GM19372 (cell line): ENCODE measurements at regions not wholly inside any gene's neighbourhood (a gene's known extent, or its start where the extent isn't known, plus 50 kb on each side); places are given as distances from the start of the nearest gene placed in this dataset.

ENCODE experiments used
- ATAC-seq: cut with Tn5 transposase; IDR thresholded peaks from one replicate; pipeline ENCODE4 v1.9.1; 2021; ENCODE audit warnings: mild to moderate bottlenecking, low read depth, moderate library complexity; ENCODE audit not compliant: unreplicated experiment

DNA sequence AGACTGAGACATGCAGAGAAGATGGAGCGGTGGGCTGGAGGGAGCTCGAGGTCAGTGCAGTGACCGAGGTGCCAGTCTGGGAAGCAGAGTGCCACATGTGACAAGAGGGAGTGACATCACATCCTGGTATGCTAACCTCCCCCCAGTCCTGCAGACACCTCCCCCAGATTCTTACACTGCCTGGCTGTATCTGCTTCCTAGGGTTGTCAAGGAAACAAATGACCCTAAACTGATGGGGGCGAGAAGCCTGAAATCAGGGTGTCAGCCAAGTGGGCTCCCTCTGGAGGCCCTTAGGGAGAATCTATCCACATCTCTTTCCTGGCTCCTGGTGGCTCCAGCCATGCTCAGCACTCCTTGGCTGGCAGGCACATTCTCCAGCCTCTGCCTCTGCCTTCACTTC, 316.1 kb upstream of the ZMIZ1 start:
- no peak for ATAC-seq

- ATAC-seq = no peak
Measured at GRCh38 chr10:78754269-78755062, 314.3 kb upstream of the ZMIZ1 start.

DNA sequence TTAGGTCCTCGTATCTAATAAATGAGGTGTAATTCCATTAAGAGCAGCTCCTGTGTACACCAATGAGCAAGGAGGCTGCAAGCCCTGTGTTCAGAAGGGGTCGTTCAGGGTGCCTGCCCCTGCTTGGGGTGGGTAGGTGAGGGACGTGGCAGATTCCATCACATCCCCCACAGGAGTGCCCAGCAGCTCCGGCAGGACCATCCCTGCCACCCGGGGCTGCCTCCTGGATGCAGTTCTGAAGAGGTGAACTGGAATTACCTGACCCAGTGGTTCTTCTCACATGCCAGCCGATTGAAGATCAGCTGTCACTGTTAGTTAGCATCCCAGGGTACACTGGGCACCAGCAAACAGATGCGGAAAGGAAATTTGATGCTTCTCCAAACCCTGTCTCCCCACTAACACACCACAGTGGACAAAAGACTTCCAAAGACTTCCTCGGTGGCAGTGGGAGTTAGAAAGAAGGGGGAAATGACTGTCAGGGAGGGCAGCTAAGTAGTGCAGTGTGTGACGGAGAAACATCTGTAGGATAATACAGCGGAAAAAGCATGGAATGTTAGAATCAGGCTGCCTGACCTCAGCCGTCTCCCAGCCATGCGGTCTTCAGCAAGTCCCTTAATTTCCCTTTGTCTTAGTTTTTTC, 313.6 kb upstream of the ZMIZ1 start:
- ATAC-seq = no peak

- ATAC-seq = no peak
Measured at GRCh38 chr10:78755877-78756455, 312.8 kb upstream of the ZMIZ1 start.

DNA sequence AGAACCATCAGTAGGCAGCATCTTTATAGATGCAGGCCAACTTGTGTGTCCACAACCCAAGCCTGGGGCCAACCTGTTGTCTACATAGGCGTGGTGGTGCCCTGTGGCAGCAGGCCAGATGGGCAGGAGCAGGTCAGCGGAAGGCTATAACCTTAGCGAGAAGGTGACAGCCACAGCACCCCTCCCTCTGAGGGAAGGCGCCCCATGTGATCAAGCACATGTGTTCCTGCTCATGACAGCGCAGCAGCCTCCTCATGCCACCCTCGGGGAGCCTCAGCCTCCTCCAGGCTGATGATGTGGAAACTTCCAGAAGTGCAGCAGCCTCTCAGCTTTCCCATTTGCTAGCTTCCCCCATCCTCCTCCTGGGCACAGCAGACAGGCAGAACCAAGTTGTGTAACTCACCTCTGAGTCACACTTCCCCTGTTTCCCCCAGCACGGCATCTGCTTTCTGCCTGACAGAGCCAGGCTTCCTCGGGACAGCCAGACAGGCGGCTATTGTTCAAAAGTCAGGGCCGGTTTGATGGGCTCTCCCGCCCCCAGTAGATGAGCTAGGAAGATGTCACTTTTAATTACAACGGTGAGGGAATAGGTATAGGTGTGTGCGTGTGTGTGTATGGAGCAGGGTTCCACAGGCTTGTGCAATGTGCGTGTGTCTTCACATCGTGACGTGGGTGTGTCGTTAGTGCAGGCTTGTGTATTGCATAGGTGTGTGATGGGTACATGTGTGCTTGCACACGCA, 312.0 kb upstream of the ZMIZ1 start:
- no peak for ATAC-seq

DNA sequence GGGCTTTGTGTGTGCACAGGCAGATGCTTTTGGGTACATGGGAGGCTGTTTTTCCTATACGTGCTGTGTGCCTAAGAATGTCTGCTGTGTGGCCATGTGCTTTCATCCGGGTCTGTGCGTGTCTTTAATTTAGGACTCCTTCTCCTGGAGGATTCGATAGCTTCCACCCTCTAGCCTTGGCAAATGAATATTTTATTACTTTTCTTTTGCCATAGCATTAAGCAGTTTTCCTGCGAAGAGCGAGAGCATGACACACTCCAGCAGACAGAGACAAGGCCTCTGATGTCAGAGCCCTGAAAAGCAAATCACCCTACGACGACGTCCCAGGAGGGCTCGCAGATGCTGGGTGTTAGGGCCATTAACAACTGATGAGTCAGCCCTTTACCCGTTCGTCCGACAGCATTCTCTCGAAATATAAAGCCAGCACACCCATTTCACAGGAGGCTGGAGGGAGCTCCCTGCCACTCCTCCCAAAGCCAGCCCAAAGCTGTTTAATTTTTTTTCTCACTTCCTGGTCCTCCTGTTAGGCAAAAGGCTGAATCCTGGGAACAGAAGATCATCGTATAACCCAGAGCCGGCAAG, 311.3 kb upstream of the ZMIZ1 start:
- ATAC-seq = no peak

DNA sequence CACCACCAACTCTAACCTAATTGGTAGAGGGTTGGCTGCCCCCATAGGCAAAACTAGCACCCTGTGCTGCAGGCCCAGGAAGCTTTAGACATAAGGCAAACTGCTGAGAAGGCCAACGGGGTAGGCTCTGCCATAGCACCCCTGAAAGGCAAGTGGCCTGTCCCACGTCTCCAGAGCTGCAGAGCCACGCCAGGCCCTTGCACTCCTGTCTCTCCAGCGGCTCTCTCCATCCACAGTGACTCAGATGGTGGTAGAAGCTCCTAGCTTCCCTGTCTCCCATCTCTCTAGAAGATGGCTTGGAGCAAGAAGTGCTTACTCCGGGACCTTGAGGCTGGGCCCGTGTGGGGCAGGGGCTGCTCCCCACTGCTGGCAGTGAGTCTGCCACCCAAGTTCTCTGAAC, 310.6 kb upstream of the ZMIZ1 start:
- ATAC-seq = no peak

DNA sequence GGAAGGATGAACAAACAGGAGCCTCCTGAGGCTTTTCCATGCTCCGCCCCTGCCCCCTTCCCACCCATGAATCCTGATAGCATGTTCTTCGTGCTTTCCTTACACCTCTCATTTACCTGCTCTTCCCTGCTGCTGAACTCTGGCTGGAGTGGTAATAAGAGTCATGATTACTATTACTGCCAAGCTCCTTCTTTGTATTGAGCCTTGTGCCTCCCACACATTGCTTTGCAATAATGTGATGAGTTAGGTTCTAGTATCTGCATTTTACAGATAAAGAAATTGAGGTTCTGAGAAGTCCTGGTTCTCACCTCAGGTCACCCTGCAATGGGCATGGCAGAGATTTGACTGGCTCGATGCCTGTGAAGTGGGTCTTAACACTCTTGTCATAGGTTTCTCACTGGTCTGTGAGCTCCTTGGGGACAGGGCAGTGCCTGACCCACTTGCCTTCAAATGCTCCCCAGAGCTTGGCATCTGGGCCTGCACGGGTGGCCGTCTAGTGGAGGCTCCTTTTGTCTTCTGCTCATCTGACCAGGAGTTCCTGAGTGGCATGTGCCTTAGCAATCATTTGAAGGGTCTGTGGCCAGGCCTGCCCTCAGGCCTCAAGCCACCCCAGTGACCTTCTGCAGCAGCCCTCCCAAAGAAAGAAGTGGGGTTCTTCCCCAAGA, 309.2 kb upstream of the ZMIZ1 start:
- ATAC-seq = no peak

DNA sequence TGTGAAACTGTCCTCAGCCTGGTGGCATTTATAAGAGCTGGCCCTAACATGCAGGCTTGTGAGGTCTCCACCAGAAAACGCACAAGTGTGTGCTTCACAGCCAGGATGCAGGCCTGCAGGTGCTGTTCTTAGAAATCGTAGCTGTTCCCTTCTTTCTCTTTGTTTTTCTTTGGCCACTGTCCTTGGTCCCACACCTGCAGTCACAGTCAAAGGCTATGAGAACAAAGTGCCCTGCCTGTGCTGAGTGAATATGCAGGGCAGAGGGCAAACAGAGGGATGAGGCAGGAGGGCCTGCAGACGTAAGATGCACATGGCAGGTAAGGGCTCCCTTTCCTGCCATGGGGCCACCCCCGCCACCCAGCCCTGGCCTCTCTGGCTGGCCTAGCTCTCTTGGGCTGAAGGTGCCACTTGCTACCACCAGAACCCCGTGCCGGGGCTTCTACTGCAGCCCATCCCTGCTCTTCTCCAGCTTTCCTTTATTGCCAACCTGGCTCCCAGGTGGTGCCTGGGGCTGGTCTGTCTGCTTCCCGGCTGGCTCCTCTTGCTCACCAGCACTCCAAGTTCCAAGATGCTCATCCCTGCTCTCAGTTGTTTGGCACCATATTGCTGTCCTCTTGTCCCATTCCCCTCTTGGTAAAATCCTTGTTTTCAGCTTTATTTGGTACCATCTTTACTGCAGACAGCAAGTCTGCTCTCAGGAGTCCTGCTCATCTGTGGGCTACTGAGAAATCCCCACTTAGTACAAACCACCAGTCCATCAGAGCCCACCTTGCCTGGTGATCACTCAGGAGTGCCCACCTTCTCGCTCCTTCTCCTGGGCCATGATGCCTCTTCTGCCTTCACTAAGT, 308.1 kb upstream of the ZMIZ1 start:
- no peak for ATAC-seq

DNA sequence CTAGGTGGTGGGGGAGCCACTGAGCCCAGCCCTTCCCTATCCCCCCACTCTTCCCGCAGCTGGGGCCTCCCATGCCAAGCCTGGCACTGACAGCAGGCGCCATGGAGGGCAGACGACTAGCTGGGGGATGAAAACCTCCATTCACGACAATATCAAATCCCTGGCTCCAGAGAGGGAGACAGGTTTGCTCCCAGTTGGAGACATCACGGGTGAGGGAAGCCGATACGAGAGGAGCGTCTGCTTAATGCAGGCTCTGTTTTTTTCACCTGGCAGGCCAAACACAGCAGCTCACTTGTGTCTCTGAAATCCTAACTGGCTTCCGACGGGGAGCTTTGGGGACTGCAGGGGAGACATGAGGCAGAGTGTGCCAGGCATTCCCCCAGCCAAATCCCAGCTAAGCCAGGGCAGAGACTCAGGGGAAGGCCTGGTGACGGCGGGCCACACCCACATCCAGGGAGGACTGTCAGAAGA, 307.4 kb upstream of the ZMIZ1 start:
- no peak for ATAC-seq

- ATAC-seq = no peak
Measured at GRCh38 chr10:78762086-78762630, 306.6 kb upstream of the ZMIZ1 start.

DNA sequence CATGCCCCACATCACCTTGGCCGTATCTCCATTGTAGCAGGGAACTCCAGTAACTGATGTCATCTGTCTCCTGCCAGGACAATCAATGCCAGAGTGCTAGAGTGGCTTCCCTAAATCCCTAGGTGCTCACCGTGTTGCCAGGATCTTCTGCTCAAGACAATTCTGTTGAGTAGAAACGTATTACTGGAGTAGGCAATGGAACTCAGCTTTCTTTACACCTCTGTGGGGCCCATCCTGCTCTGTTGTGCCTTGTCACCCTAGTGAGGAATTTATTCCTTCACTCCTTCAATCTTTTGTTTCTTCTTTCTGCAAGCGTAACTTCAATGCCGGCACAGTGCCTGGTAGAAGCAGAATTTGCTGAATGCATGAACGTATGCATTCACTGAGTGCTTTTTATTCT, 305.5 kb upstream of the ZMIZ1 start:
- no peak for ATAC-seq

DNA sequence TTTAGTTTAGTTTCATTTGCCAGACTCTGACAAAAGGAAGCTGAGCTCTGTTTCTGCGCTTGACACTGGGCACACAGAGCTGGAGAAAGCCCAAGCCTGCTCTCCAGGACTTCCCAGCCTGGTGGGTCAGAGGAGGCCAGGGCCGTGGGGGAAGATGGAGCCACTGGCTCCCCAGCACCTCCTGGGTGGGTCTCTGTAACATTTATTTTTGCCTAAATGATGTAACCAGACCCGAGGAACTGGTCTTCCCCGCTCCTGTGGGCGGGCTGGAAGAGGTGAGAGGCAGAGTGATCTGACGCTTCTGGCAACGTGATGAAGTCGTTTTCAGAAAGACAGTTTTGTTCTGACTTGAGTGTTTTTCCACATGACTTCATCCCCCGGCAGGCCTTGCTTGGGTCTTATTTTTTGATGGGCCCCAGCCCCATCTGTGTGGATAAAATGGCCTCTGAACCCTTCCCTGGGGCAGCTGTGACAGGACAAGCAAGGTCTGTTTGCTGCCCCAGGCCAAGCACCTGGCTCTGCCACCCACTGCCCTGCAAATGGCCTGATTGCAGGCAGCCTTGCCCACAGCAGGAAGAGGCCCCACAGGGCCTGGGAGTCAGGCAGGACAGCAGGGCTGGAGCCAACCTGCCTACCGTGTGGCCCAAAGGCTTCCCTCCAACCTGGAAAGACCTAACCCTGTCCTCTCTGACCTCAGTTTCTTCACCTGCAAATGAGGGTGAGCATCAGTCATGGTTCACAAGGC, 304.9 kb upstream of the ZMIZ1 start:
- no peak for ATAC-seq

DNA sequence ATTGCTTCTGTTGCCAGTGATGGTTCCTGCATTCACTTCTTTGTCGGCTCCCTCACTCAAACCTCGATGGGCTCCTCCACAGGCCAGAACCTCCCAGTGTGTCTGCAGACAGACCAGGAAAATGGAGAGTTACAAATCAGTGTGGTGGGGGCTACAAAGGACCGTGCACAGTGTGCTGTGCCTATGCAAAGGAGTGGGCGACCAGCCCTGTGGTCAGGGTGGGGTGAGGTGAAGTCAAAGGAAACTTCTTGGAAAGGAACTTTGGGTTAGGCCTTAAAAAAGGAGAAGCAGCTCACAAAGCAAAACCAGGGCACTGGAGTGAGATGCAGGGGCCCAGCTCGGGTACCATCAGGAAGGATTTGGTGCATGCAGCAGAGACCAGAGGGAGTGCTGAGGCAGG, 304.3 kb upstream of the ZMIZ1 start:
- no peak for ATAC-seq

DNA sequence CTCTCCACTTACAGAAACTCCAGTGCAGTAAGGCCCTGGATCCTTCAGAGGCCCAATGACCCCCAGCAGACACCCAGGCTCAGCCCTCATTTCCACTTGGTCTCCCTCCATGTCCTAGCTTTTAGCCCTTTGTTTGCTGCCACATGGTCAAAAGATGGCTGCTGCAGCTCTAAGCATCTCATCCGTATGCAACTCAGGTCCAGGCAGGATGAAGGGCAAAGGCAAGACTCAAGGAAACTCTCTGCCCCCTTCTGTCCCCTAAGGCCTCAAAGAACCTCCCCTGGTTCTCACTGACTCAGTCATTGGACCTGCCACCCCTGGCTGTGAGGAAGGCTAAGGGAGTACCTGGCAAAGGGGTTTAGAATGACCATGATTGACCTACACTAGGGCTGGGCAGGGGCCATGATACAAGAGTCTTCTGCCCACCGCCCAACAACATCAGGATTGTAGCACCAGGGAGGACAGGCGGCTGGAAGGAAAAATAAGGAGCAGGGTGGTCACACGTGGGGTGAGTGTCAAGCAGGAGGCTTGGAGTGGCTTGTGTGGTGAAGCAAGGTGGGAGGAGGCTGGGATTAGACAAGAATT, 303.8 kb upstream of the ZMIZ1 start:
- ATAC-seq = no peak

DNA sequence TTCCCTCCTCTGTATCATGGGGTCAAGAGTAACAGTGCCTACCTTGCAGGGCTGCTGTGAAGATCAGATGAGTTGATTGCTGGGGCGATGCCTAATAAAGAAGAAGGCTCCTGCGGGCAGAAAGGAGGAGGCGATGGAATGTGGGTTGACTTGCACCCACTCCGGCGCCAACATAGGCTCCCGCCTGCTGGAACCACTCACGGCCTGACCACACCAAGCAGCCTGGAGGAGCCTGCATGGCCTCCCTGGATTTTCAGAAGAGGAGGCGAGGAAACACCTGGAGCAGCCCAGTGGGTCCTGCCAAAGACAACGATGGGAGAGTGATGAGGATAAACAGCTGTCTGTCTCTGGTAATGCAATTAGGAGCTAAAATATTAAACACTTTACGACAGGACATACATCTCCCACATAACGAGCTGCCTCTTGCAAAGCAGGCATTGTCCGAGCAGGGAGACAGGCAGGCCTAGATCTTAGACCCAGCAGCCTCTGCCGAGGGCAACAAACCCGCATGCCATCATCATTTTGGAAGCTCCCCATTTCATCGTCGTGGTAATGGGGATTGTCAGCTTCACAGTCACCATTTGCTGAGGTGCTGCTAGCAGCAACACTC, 302.9 kb upstream of the ZMIZ1 start:
- no peak for ATAC-seq

DNA sequence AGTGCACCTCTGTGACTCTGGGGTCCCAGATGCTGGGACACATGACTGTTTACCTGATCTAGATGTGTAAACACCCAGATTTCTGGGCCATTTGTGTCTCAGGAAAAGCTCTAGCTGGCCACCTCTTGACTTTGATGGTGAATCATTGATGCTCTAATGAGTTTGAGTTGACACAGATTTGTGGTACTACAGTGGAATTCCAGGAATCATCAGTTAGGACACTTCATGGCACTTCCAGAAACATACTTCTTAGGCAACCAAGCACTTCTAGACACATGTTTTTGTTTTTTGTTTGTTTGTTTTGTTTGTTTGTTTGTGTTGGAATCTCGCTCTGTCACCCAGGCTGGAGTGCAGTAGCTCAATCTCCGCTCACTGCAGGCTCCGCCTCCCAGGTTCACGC, 302.2 kb upstream of the ZMIZ1 start:
- no peak for ATAC-seq
